Fibroblast of gingiva (primary cell): ENCODE measurements at regions not wholly inside any gene's neighbourhood (a gene's known extent, or its start where the extent isn't known, plus 50 kb on each side); places are given as distances from the start of the nearest gene placed in this dataset.
"Not testable (repeated sequence)": the region's sequence is repeated elsewhere in the genome, so short reads cannot be mapped to it uniquely, and the experiment has no call there.

ENCODE experiments used
- DNase-seq: peaks from one replicate; pipeline ENCODE4 v3.0.0-alpha.2; 2011; ENCODE audit warnings: low read depth

DNA sequence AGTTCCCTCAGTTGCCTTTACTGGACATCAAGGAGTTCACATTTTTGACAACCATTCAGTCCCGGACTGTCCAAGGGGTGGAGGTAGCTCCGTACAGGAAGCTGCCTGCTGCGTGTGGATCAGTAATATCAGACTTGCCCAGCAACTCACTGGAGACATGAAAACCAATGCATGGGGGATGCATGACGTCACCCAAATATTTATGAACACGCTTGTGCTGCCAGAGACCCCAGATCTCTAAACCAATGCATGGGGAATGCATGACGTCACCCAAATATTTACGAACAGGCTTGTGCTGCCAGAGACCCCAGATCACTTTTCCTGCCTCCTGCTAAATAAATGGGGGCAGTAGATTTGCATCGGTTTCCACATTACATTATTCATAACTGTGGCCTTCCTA, 2137.4 kb upstream of the DEFB115 start:
- not testable (repeated sequence) for DNase-seq

- DNase-seq = not testable (repeated sequence)
Observed at GRCh38 chr20:29120575-29120974, 2136.9 kb upstream of the DEFB115 start.

DNA sequence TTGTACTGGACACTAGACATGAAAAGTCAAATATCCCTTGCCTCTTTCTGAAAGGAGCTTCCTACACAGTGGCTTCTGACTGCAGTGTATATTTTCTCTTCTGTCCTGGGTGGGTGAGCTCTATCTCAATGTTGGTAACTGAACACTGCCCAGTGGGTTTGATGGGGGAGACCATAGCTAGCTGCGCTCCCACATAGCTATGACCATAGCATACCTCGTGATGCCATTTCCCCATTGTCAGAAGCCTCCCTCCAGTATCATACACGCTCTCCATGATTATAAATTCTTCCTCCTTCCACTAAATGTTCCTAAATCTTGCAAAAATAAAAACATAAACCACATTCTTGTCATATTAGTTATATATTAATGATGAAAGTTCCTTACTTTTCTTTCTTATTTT, 2134.7 kb upstream of the DEFB115 start:
- DNase-seq = not testable (repeated sequence)

- no peak for DNase-seq
Observed at GRCh38 chr20:29123861-29124260, 2133.6 kb upstream of the DEFB115 start.
